ENCODE measurements at regions not wholly inside any gene's neighbourhood (a gene's known extent, or its start where the extent isn't known, plus 50 kb on each side); places are given as distances from the start of the nearest gene placed in this dataset.

GRCh38 chr13:89097994-89098393 is 1426.8 kb downstream of the SLITRK5 start:
- no peak for TF ChIP-seq CTCF (conservative IDR thresholded peaks at IDR 0.05; ENCODE audit: low read depth, low read length)
- TF ChIP-seq EZH2 (IDR thresholded peaks at IDR 0.05; ENCODE audit: borderline replicate concordance, low read depth, low read length, poor library complexity, severe bottlenecking): no peak

Measured in A673 (cell line).